Prostate gland (tissue), 2 donors: ENCODE measurements at regions not wholly inside any gene's neighbourhood (a gene's known extent, or its start where the extent isn't known, plus 50 kb on each side); places are given as distances from the start of the nearest gene placed in this dataset.

Experiments used
- DNase-seq: peaks from one replicate; pipeline ENCODE4 v3.0.0-alpha.2; 2019; ENCODE audit warnings: low spot score
- H3K27ac ChIP-seq, 2 donors: fragments of 200-600 bp; sonication (generic); 2 replicates each; pipeline ENCODE4 v1.5.1; 2017 to 2019
- H3K27me3 ChIP-seq: fragments of 200-600 bp; sonication (generic); replicated peaks from 2 replicates; pipeline ENCODE4 v1.5.1; 2019; ENCODE audit not compliant: insufficient read depth
- H3K36me3 ChIP-seq, 2 donors: fragments of 200-600 bp; sonication (generic); 1 replicate in 1 of 2; 2 replicates in 1 of 2; pipeline versions ENCODE4 v1.5.1 to v1.8.1; 2017 to 2019
- H3K4me1 ChIP-seq: fragments of 200-600 bp; sonication (generic); replicated peaks from 2 replicates; pipeline ENCODE4 v1.5.1; 2019
- H3K4me3 ChIP-seq, 2 donors: fragments of 200-600 bp; sonication (generic); 2 replicates each; pipeline ENCODE4 v1.5.1; 2017 to 2019
- H3K9me3 ChIP-seq: fragments of 200-600 bp; sonication (generic); 2 replicates; pipeline ENCODE4 v1.5.1; 2017
- CTCF ChIP-seq, 4 experiments: fragments of 200-600 bp in 2 of 4; fragments of 450-650 bp in 2 of 4; sonication (generic) in 2 of 4; IDR thresholded peaks; 1 replicate in 3 of 4; 2 replicates in 1 of 4; pipeline ENCODE4 v1.5.1; 2016 to 2019; ENCODE audit warnings: antibody characterized with exemption in 4 of 4, mild to moderate bottlenecking in 2 of 4, moderate library complexity in 2 of 4
- POLR2A ChIP-seq: fragments of 450-650 bp; IDR thresholded peaks from one replicate; pipeline ENCODE4 v1.6.1; 2016; ENCODE audit warnings: antibody characterized with exemption, mild to moderate bottlenecking
- POLR2AphosphoS5 ChIP-seq: sonication (generic); formaldehyde crosslinking; IDR thresholded peaks from one replicate; pipeline ENCODE4 v1.6.1; 2017; ENCODE audit warnings: antibody characterized with exemption
- WGBS: methylation state at CpG from one replicate; pipeline ENCODE4 v1.1.5; 2018; 5-methylcytosine and 5-hydroxymethylcytosine counted together
- intact Hi-C: fragments of 100-400 bp; cut with DNase I; formaldehyde crosslinking; loops from one replicate; pipeline ENCODE4 v1.14.2; 2022

- no peaks in the 10 kb centered on the region for H3K4me1 ChIP-seq
- TF ChIP-seq CTCF (IDR thresholded peaks at IDR 0.05) (no peak), POLR2AphosphoS5 (no peak), POLR2A (no peak)
- intact Hi-C loops, result no loop called here
- no peak for DNase-seq
- H3K9me3 ChIP-seq, result no peaks in the 10 kb centered on the region
- no peaks in the 10 kb centered on the region for H3K27me3 ChIP-seq
- H3K27ac ChIP-seq, result no peak overlapping the region
- H3K36me3 ChIP-seq, result no peaks in the 10 kb centered on the region
- no peak overlapping the region for H3K4me3 ChIP-seq
- WGBS, result 94% methylated on average over 9 of the region's 9 CpGs
Observed at GRCh38 chr12:24223926-24224325, 274.5 kb upstream of the SOX5 start.

- TF ChIP-seq POLR2A (no peak), POLR2AphosphoS5 (no peak)
- Histone ChIP-seq H3K9me3 (no peaks in the 10 kb centered on the region), H3K36me3 (no peaks in the 10 kb centered on the region), H3K4me3 (no peak overlapping the region), H3K4me1 (no peaks in the 10 kb centered on the region), H3K27me3 (no peaks in the 10 kb centered on the region), H3K27ac (no peak overlapping the region)
- no peak for DNase-seq
- intact Hi-C loops, result no loop called here
- WGBS, result 85% methylated on average over 1 of the region's 1 CpG
Observed at GRCh38 chr12:24222968-24223367, 273.5 kb upstream of the SOX5 start.

DNA sequence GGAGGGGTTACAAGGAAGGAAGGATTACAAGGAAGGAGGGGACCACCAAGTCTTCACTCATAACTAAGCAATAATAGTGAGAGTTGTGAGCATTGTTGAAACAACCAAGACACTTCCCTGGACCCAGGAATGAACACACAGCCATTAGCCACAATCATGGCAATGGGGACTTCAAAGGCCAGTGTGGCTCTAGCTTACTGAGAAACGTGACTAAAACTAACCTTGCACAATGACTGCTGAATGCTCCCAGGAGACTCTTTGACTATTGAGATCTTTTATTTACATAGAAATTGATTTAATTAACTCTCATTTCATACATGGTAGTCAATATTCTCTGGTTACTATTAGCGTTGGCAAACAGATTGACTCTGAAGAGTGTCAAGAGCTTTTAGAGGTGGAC, 263.0 kb upstream of the SOX5 start:
- Histone ChIP-seq H3K27me3 (no peaks in the 10 kb centered on the region), H3K27ac (no peak overlapping the region), H3K4me1 (no peaks in the 10 kb centered on the region), H3K4me3 (no peak overlapping the region), H3K9me3 (no peaks in the 10 kb centered on the region), H3K36me3 (no peaks in the 10 kb centered on the region)
- no peak for DNase-seq
- WGBS, result 89% methylated on average over 2 of the region's 2 CpGs
- intact Hi-C loops, result no loop called here
- TF ChIP-seq POLR2A (no peak), POLR2AphosphoS5 (no peak), CTCF (IDR thresholded peaks at IDR 0.05) (no peak)

DNA sequence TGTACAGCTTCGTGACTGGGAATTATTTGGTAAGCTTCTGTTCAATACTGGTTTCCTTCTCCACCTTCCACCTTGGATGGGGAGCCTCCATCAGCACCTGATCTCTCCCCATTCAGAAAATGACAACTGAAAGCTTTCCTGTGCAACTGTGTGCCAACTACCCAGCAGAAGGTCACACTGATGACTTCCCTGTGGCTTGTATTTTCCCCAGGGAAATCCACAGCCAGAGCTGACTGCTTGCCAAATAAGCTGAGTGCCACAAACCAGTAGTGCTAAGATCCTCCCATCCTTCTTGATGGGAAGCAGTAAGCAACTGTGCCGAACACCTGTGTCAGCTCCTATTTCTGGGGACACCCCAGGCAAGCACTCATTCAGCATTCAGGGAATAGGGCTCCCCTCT, 257.2 kb upstream of the SOX5 start:
- H3K4me1 ChIP-seq, result no peaks in the 10 kb centered on the region
- TF ChIP-seq CTCF (IDR thresholded peaks at IDR 0.05), result no peak
- no peak for TF ChIP-seq POLR2AphosphoS5
- no peak for TF ChIP-seq POLR2A
- H3K36me3 ChIP-seq, result no peaks in the 10 kb centered on the region
- no peak overlapping the region for H3K27ac ChIP-seq
- WGBS, result 87% methylated on average over 2 of the region's 2 CpGs
- H3K9me3 ChIP-seq, result no peaks in the 10 kb centered on the region
- H3K27me3 ChIP-seq, result no peaks in the 10 kb centered on the region
- DNase-seq, result no peak
- H3K4me3 ChIP-seq, result no peak overlapping the region
- intact Hi-C loops, result no loop called here

DNA sequence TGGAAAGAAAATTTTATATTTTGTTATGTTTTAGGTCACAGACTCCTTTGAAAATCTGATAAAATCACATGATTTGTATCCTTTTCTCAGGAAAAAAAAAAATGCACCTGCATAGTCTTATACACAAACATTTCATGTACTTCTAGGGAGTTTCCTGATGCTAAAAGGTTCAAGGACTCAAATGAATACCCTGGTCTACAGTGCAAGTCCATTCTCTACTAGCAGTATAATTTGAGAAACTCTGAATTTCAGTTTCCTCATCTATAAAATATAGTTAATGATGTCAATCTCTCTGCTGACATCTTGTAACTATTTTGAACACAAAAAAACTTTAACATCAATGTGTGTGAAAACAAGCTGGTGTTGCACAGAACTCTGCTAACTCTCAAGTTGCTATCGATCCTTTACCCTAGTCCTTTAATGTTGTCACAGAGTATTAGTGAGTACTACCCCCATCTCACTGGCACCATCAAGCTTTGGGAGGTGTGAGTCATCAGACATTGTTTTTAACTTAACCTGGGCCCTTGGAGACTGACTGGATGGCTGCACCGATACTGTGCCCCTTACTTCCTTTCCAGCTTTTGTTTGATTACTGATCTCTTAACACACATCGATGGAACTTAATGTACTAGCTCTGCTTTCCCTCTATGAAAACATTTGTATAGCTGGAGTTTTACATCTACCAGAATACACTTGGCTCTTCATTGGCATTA, 251.9 kb upstream of the SOX5 start:
- Histone ChIP-seq H3K4me1 (no peaks in the 10 kb centered on the region), H3K27ac (no peak overlapping the region), H3K4me3 (no peak overlapping the region), H3K36me3 (no peaks in the 10 kb centered on the region), H3K9me3 (no peaks in the 10 kb centered on the region), H3K27me3 (no peaks in the 10 kb centered on the region)
- intact Hi-C loops, result no loop called here
- TF ChIP-seq CTCF (IDR thresholded peaks at IDR 0.05) (no peak), POLR2A (no peak), POLR2AphosphoS5 (no peak)
- DNase-seq, result no peak
- 77% methylated on average over 3 of the region's 3 CpGs for WGBS
